ENCODE measurements at regions not wholly inside any gene's neighbourhood (a gene's known extent, or its start where the extent isn't known, plus 50 kb on each side); places are given as distances from the start of the nearest gene placed in this dataset.

DNA sequence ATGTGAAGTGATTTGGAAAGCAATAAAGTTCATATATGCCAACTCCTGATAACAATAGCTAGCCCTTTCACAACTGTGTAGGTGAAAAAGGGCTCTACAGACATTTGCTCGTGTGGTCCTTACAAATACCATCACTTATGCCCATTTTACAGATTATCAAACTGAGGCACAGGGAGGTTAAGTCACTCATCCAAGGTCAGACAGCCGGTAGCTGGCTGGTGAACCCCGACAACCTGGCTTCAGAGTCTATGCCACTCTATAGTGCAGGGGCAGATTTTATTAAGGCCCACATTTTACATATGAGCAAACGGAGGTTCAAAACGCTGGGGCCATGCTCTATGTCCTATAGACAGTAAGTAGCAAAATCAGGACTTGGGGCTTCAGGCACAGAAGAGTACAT lies 280.5 kb downstream of the RRAGC start:
- BruUV-seq (replicated peaks) = no TSS peak
- intact Hi-C loops (cut with micrococcal nuclease) = no loop called here
- peaks cover 0 to 6% of the 10 kb centered on the region in 2 experiments; a peak in 2 of 5 replicates for H3K27me3 ChIP-seq (ENCODE audit: control insufficient read depth in 2 of 2, insufficient read depth in 2 of 2, low read length in 2 of 2)
- 10% methylated on average over 5 of the region's 5 CpGs for WGBS (ENCODE audit: insufficient coverage, low coverage, missing lambda C conversion rate)
- no peaks in the 10 kb centered on the region for H3K4me1 ChIP-seq (replicated peaks in 1 of 2; ENCODE audit: control insufficient read depth in 2 of 2, insufficient read depth in 2 of 2, low read length in 2 of 2)
- H3K9ac ChIP-seq (ENCODE audit: insufficient read depth in 1 of 2, low read depth in 2 of 2, low read length in 2 of 2) = no peak overlapping the region
- no peaks in the 10 kb centered on the region for H3K9me1 ChIP-seq (ENCODE audit: control insufficient read depth, insufficient read depth, low read length)
- CTCF ChIA-PET (ENCODE audit: low intra/inter-chr PET ratio) = no interaction called here
- ATAC-seq = no peak
- H3K79me2 ChIP-seq (ENCODE audit: control insufficient read depth, insufficient read depth, low read length) = no peaks in the 10 kb centered on the region
- POLR2A ChIA-PET = no interaction called here
- H3K36me3 ChIP-seq (ENCODE audit: control insufficient read depth, insufficient read depth, low read length) = no peaks in the 10 kb centered on the region
- no peak for FAIRE-seq
- in situ Hi-C loops (cut with MboI) = loop anchor here (25.0 kb wide), 1 partner anchor 542 kb away; the partner anchor contains the start of gene POU3F1
- H3K9me3 ChIP-seq (replicated peaks; ENCODE audit: control insufficient read depth, insufficient read depth, low read depth, low read length) = no peaks in the 10 kb centered on the region
- TF ChIP-seq OTX1 (CRISPR knock-in tag; IDR thresholded peaks at IDR 0.05) = no peak
- no peak for TF ChIP-seq HDAC6 (IDR thresholded peaks at IDR 0.05; ENCODE audit: low read depth, low read length)
- TF ChIP-seq, protein P1, sequence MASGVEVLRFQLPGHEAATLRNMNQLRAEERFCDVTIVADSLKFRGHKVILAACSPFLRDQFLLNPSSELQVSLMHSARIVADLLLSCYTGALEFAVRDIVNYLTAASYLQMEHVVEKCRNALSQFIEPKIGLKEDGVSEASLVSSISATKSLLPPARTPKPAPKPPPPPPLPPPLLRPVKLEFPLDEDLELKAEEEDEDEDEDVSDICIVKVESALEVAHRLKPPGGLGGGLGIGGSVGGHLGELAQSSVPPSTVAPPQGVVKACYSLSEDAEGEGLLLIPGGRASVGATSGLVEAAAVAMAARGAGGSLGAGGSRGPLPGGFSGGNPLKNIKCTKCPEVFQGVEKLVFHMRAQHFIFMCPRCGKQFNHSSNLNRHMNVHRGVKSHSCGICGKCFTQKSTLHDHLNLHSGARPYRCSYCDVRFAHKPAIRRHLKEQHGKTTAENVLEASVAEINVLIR (CRISPR knock-in tag; IDR thresholded peaks at IDR 0.05) = no peak
- peak in 1 of 2 experiments; percentile 34; a peak in 1 of 4 replicates for TF ChIP-seq KDM1A (IDR thresholded peaks at IDR 0.05)
- no peak for TF ChIP-seq SP1 (CRISPR knock-in tag; IDR thresholded peaks at IDR 0.05)
- peak; percentile 65 for TF ChIP-seq ADNP (tag; IDR thresholded peaks at IDR 0.05)
- TF ChIP-seq BRD9 (IDR thresholded peaks at IDR 0.05; ENCODE audit: low read depth, partially characterized antibody) = no peak
- peak; percentile 59 for TF ChIP-seq RBM25 (IDR thresholded peaks at IDR 0.05; ENCODE audit: low read depth, low read length, severe bottlenecking)
- TF ChIP-seq ARNT (IDR thresholded peaks at IDR 0.05) = no peak
- no peak for TF ChIP-seq PPARD (CRISPR knock-in tag; IDR thresholded peaks at IDR 0.05)
- no peak for TF ChIP-seq ZHX1 (conservative IDR thresholded peaks at IDR 0.05; ENCODE audit: low read length)
- peak; percentile 32; the same call in 1 of the 2 replicates for TF ChIP-seq BCOR (IDR thresholded peaks at IDR 0.05)
- TF ChIP-seq ESRRA (IDR thresholded peaks at IDR 0.05; ENCODE audit: borderline replicate concordance, low read depth) = peak; percentile 74; the same call in 1 of the 2 replicates
- no peak for TF ChIP-seq SRSF9 (IDR thresholded peaks at IDR 0.05; ENCODE audit: borderline replicate concordance, low read depth, low read length)
- no peak for TF ChIP-seq SMAD4 (CRISPR knock-in tag; conservative IDR thresholded peaks at IDR 0.05)
- no peak for TF ChIP-seq CTBP1 (IDR thresholded peaks at IDR 0.05; ENCODE audit: borderline replicate concordance)
- TF ChIP-seq ZNF780A (CRISPR knock-in tag; IDR thresholded peaks at IDR 0.05) = no peak
- H2AFZ ChIP-seq (ENCODE audit: low read depth, low read length) = no peak overlapping the region
- no peaks in the 10 kb centered on the region for H4K20me1 ChIP-seq (replicated peaks; ENCODE audit: control insufficient read depth, insufficient read depth, low read length)
- no peak overlapping the region for H3K4me3 ChIP-seq
- no peak overlapping the region for H3K4me2 ChIP-seq (ENCODE audit: insufficient read depth, low read length)
- no peak for DNase-seq (ENCODE audit: extremely low read depth in 1 of 4, low spot score in 3 of 4)
- no peak overlapping the region for H3K27ac ChIP-seq (ENCODE audit: extremely low read depth, low read depth, low read length)

All from K562 (cell line).